MM.1S (cell line): ENCODE measurements at regions not wholly inside any gene's neighbourhood (a gene's known extent, or its start where the extent isn't known, plus 50 kb on each side); places are given as distances from the start of the nearest gene placed in this dataset.

ENCODE experiments used
- EZH2phosphoT487 ChIP-seq: fragments of 300-600 bp; sonication (generic); IDR thresholded peaks from 2 replicates; pipeline ENCODE4 v1.6.1; 2018; ENCODE audit warnings: antibody characterized with exemption, low read length
- TF ChIP-seq, protein P1 (sequence below): fragments of 300-600 bp; sonication (generic); IDR thresholded peaks from 2 replicates; pipeline ENCODE4 v1.5.1; 2016; ENCODE audit warnings: antibody characterized with exemption, low read length, mixed read lengths

GRCh38 chr7:148500978-148501377 is 89.6 kb upstream of the C7orf33 start:
- TF ChIP-seq, protein P1, sequence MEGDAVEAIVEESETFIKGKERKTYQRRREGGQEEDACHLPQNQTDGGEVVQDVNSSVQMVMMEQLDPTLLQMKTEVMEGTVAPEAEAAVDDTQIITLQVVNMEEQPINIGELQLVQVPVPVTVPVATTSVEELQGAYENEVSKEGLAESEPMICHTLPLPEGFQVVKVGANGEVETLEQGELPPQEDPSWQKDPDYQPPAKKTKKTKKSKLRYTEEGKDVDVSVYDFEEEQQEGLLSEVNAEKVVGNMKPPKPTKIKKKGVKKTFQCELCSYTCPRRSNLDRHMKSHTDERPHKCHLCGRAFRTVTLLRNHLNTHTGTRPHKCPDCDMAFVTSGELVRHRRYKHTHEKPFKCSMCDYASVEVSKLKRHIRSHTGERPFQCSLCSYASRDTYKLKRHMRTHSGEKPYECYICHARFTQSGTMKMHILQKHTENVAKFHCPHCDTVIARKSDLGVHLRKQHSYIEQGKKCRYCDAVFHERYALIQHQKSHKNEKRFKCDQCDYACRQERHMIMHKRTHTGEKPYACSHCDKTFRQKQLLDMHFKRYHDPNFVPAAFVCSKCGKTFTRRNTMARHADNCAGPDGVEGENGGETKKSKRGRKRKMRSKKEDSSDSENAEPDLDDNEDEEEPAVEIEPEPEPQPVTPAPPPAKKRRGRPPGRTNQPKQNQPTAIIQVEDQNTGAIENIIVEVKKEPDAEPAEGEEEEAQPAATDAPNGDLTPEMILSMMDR, result no peak
- no peak for TF ChIP-seq EZH2phosphoT487
